SW480 (cell line): ENCODE measurements at regions not wholly inside any gene's neighbourhood (a gene's known extent, or its start where the extent isn't known, plus 50 kb on each side); places are given as distances from the start of the nearest gene placed in this dataset.
"Not testable (repeated sequence)": the region's sequence is repeated elsewhere in the genome, so short reads cannot be mapped to it uniquely, and the experiment has no call there.

Source experiments
- DNase-seq: peaks from one replicate; pipeline ENCODE4 v3.0.0-alpha.2; 2016; ENCODE audit warnings: low spot score

DNA sequence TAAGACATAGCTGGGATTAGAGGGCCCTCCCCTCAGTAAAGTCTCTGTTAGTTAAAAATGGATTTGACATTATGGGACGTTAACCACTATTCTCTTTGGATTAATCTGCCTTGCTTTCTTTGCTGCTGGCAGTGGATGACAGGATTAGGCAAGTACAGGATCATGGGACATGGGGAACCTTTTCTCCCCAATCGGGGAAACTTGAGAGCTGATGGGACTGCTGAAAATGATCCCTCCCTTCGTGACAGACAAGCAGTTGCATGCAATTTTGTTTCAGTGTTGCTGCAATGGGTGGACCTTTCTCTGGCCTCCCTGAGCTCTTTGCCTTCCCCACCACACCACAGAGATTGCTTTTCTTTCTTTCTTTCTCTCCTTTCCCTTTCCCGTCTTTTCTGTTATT lies 120.2 kb upstream of the BANK1 start:
- no peak for DNase-seq

- DNase-seq: no peak
These were observed 120.7 kb upstream of the BANK1 start for GRCh38 chr4:101669832-101670188.

- no peak for DNase-seq
These were observed 121.2 kb upstream of the BANK1 start for GRCh38 chr4:101669138-101669831.

DNA sequence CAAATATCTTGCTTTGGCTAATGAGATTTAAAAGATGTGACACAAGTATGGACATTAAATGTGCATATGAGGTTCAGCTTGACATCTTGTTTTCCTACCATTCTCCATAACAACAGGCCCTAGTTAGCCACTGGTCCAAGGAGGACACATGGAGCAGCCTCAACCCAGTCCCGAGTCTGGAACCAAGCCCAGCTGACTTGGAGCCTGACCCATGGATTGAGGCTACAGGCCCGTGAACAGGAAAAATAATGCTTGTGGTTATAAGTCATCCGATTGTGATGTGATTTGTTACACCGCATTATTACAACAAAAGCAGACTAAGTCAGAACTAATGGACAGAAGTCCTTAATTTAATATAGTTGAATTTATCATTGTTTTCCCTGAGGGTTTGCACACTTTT lies 123.2 kb upstream of the BANK1 start:
- DNase-seq: no peak

- DNase-seq: no peak
These were observed 129.9 kb upstream of the BANK1 start for GRCh38 chr4:101660607-101661006.

DNA sequence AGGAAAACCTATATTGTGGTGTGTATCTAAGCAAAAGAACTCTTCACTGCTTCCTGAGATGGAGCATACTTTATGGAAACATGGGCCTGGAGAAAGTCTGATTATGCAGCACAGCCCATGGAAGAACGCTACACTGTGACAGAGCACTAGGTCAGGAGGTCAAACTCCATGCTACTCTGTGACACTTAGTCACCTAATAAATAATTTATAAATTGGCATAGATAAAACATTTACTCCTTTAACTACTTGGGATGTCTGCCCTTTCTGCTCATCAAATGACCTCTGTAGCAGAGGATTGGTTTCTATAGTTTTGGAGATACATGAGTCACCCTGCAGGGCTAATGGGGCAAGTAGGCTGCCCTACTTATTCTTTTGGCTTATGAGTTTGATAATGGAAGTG lies 134.7 kb upstream of the BANK1 start:
- no peak for DNase-seq

GRCh38 chr4:101655005-101655404 lies 135.5 kb upstream of the BANK1 start:
- DNase-seq: no peak

DNA sequence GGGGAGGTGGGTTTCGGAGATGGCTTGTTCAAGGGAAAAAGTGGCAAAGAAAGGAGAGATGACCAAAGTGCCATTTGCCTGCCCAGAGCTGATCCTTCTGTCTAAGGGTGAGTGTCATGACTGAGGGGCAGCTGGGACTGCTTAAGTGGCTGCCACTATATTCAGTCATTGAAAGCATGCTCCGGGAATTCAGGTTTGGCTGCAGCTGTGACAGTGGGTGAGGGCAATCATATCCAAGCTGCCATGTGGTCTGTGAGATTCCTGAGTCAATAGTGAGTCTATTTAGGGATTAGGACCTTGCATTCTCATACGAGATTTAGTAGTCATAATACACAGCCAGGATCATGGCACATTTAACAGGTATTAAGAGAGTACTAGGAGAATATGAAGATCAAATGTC lies 138.8 kb upstream of the BANK1 start:
- no peak for DNase-seq

- no peak for DNase-seq
These were observed 140.6 kb upstream of the BANK1 start for GRCh38 chr4:101649790-101650515.

DNA sequence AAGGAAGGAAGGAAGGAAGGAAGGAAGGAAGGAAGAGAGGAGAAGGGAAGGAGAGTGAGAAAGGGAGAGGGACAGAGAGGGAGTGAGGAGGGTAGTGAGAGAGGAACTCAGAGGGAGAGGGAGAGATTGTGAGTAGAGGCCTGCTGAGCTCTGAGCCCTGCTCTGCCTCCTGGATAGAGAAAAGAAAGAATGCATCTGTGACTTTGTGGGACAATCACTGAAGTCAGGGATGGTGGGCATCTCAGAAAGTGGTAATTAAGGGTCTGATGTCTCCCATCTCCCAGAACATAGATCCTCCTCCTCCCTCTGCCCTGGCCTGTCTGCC lies 142.9 kb upstream of the BANK1 start:
- DNase-seq: no peak

GRCh38 chr4:101644516-101644915 lies 146.0 kb upstream of the BANK1 start:
- no peak for DNase-seq

- DNase-seq: peak; percentile 39
These were observed 147.2 kb upstream of the BANK1 start for GRCh38 chr4:101643186-101643837.

DNA sequence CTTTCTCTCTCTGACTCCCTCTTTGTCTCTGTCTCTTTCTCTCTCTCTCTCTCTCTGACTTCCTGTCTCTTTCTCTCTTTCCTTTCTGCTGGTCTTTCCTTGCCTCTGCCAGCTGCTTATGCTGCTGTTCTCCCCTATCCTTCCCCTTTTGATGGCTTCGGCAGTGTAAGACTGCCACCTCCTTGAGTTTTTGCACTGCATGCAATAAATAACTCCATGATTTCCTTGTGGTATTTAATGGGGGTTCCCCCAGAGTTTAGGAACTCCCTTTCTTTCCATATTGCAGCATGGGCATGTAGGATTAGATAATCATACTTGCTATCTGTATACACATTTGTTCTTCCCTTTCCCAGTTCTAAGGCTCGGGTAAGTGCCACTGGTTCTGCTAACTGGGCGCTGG lies 157.8 kb upstream of the BANK1 start:
- not testable (repeated sequence) for DNase-seq

GRCh38 chr4:101630319-101630986 lies 160.1 kb upstream of the BANK1 start:
- no peak for DNase-seq

DNA sequence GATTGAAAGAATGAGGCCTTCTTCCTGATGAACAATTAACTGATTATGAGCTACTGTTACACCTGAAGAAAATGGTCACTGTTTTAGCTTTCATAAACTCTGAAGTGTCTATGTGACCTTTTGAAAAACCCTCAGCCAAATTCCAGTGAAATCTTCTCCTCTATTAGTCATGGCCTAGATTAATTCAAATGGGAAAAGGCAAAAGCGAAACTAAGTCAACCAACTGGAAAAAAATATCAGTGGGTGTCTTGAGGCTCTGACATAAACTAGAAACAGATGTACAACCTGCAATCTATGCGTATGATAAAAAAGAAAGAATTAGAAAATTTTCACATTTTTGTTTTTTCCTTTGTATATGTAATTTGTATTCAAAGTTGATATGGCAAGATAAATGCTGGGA lies 169.4 kb upstream of the BANK1 start:
- DNase-seq: peak; percentile 1

GRCh38 chr4:101615652-101616051 lies 174.9 kb upstream of the BANK1 start:
- DNase-seq: no peak

DNA sequence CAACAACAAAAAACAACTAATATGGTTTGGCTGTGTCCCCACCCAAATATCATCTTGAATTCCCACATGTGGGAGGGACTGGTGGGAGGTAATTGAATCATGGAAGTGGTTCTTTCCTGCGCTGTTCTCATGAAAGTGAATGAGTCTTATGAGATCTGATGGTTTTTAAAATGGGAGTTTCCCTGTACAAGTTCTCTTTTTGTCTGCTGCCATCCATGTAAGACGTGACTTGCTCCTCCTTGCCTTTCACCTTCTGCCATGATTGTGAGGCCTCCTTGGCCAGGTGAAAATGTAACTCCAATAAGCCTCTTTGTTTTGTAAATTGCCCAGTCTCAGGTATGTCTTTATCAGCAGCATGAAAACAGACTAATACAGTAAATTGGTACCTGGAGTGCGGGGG lies 183.5 kb upstream of the BANK1 start:
- not testable (repeated sequence) for DNase-seq

- no peak for DNase-seq
These were observed 185.6 kb upstream of the BANK1 start for GRCh38 chr4:101604976-101605375.

GRCh38 chr4:101600287-101600686 lies 190.2 kb upstream of the BANK1 start:
- DNase-seq: no peak

DNA sequence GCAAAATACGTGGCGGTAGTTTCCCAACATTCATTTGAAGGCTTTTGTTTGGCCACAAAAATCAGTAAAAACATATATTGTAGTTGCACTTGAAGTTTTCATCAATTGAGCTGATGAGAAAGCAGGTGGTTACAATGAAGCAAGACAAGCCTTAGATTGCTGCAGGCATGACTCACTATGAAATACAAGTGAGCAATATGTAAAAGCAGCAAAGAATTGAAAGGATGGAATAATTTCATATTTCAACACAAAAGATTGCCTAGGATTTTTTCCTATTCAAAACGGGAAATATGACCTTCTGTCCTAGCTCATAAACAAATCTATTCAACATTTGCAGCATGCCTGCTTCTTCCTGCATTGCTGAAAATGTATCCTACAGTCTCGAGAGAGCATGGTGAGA lies 190.9 kb upstream of the BANK1 start:
- no peak for DNase-seq

DNA sequence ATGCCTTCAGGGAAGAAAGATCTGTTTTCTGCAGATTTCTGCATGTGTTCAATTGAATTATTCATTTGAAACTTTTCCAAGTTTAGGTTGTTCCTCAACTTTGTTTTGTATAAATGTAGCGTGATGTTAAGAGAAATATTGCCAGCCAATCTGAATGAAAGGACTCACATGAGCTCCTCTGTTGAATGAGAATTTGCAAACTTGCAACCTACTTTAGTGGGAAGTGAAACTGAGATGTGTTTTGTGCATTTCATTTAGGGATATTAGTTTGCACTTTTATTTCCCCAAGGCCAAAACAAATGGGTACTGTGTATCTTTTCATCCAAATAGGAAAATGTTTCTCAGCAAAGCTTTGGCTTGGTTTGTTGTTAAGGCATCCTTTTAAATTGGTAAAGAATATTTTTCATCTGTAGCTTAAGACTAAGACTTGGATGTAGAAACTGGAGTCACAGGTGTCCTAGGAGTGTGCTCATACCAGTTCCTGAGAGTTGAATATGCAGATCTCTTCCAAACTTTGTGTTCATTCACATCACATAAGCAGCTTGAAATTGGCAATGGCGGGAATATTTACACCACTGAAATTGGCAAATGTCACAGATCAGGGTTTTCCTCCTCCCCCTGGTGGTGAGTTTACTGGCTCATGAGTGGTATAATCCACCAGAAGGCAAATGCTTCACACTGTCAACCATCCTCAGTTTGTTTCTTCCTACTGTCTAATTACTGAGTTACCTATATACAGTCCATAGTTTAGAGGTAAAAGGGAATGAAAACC lies 193.6 kb upstream of the BANK1 start:
- DNase-seq: no peak

- no peak for DNase-seq
These were observed 195.9 kb upstream of the BANK1 start for GRCh38 chr4:101594588-101594987.
